ENCODE measurements at regions not wholly inside any gene's neighbourhood (a gene's known extent, or its start where the extent isn't known, plus 50 kb on each side); places are given as distances from the start of the nearest gene placed in this dataset.

DNA sequence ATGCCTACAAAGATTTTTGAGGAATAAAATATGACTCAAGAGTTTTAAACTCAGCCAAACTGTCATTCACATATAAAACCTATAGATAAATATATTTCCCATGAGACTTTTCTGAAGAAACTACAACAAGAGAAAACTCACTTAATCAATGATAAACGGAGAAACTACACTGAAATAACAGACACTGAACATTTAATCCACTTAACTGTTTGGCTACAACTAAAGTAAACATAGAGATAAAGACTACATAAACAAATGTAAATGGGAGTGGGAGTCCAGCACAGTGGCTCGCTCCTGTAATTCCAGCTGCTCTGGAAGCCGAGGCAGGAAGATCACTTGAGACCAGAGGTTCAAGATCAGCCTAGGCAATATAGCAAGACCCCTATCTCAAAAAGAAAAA is 79.2 kb downstream of the MEX3B start:
- TF ChIP-seq, protein P1, sequence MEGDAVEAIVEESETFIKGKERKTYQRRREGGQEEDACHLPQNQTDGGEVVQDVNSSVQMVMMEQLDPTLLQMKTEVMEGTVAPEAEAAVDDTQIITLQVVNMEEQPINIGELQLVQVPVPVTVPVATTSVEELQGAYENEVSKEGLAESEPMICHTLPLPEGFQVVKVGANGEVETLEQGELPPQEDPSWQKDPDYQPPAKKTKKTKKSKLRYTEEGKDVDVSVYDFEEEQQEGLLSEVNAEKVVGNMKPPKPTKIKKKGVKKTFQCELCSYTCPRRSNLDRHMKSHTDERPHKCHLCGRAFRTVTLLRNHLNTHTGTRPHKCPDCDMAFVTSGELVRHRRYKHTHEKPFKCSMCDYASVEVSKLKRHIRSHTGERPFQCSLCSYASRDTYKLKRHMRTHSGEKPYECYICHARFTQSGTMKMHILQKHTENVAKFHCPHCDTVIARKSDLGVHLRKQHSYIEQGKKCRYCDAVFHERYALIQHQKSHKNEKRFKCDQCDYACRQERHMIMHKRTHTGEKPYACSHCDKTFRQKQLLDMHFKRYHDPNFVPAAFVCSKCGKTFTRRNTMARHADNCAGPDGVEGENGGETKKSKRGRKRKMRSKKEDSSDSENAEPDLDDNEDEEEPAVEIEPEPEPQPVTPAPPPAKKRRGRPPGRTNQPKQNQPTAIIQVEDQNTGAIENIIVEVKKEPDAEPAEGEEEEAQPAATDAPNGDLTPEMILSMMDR (IDR thresholded peaks at IDR 0.05), result no peak
- no peak for TF ChIP-seq POLR2A (IDR thresholded peaks at IDR 0.05)
